Epithelial cell of esophagus (primary cell): ENCODE measurements at regions not wholly inside any gene's neighbourhood (a gene's known extent, or its start where the extent isn't known, plus 50 kb on each side); places are given as distances from the start of the nearest gene placed in this dataset.

ENCODE experiments used
- DNase-seq: peaks from one replicate; pipeline ENCODE4 v3.0.0; 2010; ENCODE audit warnings: low read depth
- H3K4me3 ChIP-seq: 2 replicates; pipeline ENCODE4 v1.5.1; 2011; ENCODE audit warnings: mild to moderate bottlenecking, low read length, control low read depth
- CTCF ChIP-seq: IDR thresholded peaks from 2 replicates; pipeline ENCODE4 v1.5.1; 2011; ENCODE audit warnings: low read depth, mild to moderate bottlenecking, low read length, control low read depth, inconsistent platforms; ENCODE audit not compliant: insufficient read depth; ENCODE audit errors: missing control alignments

GRCh38 chr10:63922468-63923284, 401.5 kb downstream of the REEP3 start:
- DNase-seq, result no peak
- TF ChIP-seq CTCF, result no peak

GRCh38 chr10:63929831-63930467, 408.7 kb downstream of the REEP3 start:
- H3K4me3 ChIP-seq, result no peak overlapping the region
- peak; percentile 20 for DNase-seq
- TF ChIP-seq CTCF, result no peak

More at GRCh38 chr10:63922468-63923284, 401.5 kb downstream of the REEP3 start:
- H3K4me3 ChIP-seq, result no peak overlapping the region

GRCh38 chr10:63930584-63930983, 409.4 kb downstream of the REEP3 start:
- no peak for TF ChIP-seq CTCF
- no peak for DNase-seq
- H3K4me3 ChIP-seq, result no peak overlapping the region

- DNase-seq, result peak; percentile 4
- H3K4me3 ChIP-seq, result no peak overlapping the region
- no peak for TF ChIP-seq CTCF
These were observed 414.5 kb downstream of the REEP3 start for GRCh38 chr10:63935705-63936104.

- TF ChIP-seq CTCF, result no peak
- no peak for DNase-seq
These were observed 419.2 kb downstream of the REEP3 start for GRCh38 chr10:63940277-63940922.

GRCh38 chr10:63964406-63964805, 443.2 kb downstream of the REEP3 start:
- no peak for DNase-seq
- TF ChIP-seq CTCF, result no peak
- no peak overlapping the region for H3K4me3 ChIP-seq

More at GRCh38 chr10:63940277-63940922, 419.2 kb downstream of the REEP3 start:
- no peak overlapping the region for H3K4me3 ChIP-seq

- no peak overlapping the region for H3K4me3 ChIP-seq
- peak; percentile 25 for DNase-seq
- no peak for TF ChIP-seq CTCF
These were observed 444.6 kb downstream of the REEP3 start for GRCh38 chr10:63965846-63966245.
